ENCODE measurements at regions not wholly inside any gene's neighbourhood (a gene's known extent, or its start where the extent isn't known, plus 50 kb on each side); places are given as distances from the start of the nearest gene placed in this dataset.
A peak's percentile ranks its signal among the peaks of the same experiment; 100 is the strongest.

- Histone ChIP-seq H3K4me1 (ENCODE audit: control insufficient read depth, insufficient read depth, low read length) (no peaks in the 10 kb centered on the region), H3K9me3 (ENCODE audit: control insufficient read depth, insufficient read depth, low read depth, low read length) (no peaks in the 10 kb centered on the region), H3K4me3 (ENCODE audit: low read depth, low read length) (no peak overlapping the region), H3K36me3 (ENCODE audit: control insufficient read depth in 2 of 2, insufficient read depth in 1 of 2, low read length in 2 of 2) (no peaks in the 10 kb centered on the region), H3K27ac (ENCODE audit: extremely low read depth, low read depth, low read length) (no peak overlapping the region)
- 0 out of 2 replicates have a peak, but pooled peaks have one; percentile 21 for TF ChIP-seq ZBTB17 (tag by site-specific recombination; IDR thresholded peaks at IDR 0.05)
- no peak for TF ChIP-seq ZBTB20 (tag by site-specific recombination; IDR thresholded peaks at IDR 0.05)
- TF ChIP-seq ZNF792 (tag by site-specific recombination; IDR thresholded peaks at IDR 0.05): no peak
- CTCF ChIA-PET: interaction anchor here (0.6 to 1.0 kb wide), 2 partner anchors 9 to 875 kb away, joined by 3 read pairs; no protein-coding TSS in a partner anchor
- POLR2A ChIA-PET: interaction anchor here (0.6 to 0.7 kb wide), 2 partner anchors 21 to 318 kb away, joined by 3 to 6 read pairs; no protein-coding TSS in a partner anchor
Measured at GRCh38 chr9:3161912-3162311, 318.0 kb upstream of the PUM3 start.

DNA sequence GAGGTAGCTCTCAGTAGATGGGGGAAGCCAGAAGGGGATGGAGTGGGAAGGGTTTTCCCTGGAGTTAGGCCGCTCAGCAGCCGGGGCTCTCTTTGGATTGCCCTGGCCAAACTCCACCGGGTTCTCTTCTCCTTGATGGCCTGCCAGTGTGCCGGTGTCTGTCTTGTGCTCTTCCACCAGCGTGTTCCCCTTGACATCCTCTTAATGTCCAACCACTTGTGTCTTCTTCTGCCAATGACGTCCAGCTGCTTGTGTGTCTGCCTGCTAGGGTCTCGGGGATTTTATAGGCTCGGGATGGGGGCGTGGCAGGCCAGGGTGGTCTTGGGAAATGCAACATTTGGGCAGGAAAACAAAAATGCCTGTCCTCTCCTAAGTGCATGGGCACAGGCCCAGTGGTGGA is 313.1 kb upstream of the PUM3 start:
- Histone ChIP-seq H3K9me3 (ENCODE audit: control insufficient read depth, insufficient read depth, low read depth, low read length) (no peaks in the 10 kb centered on the region), H3K4me1 (ENCODE audit: control insufficient read depth, insufficient read depth, low read length) (no peaks in the 10 kb centered on the region), H3K36me3 (ENCODE audit: control insufficient read depth in 2 of 2, insufficient read depth in 1 of 2, low read length in 2 of 2) (no peaks in the 10 kb centered on the region), H3K27ac (ENCODE audit: extremely low read depth, low read depth, low read length) (no peak overlapping the region), H3K4me3 (ENCODE audit: low read depth, low read length) (no peak overlapping the region)
- POLR2A ChIA-PET: no interaction called here
- TF ChIP-seq, protein P1, sequence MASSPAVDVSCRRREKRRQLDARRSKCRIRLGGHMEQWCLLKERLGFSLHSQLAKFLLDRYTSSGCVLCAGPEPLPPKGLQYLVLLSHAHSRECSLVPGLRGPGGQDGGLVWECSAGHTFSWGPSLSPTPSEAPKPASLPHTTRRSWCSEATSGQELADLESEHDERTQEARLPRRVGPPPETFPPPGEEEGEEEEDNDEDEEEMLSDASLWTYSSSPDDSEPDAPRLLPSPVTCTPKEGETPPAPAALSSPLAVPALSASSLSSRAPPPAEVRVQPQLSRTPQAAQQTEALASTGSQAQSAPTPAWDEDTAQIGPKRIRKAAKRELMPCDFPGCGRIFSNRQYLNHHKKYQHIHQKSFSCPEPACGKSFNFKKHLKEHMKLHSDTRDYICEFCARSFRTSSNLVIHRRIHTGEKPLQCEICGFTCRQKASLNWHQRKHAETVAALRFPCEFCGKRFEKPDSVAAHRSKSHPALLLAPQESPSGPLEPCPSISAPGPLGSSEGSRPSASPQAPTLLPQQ (tag by site-specific recombination; IDR thresholded peaks at IDR 0.05): no peak
- no peak for TF ChIP-seq ZNF670 (tag by site-specific recombination; IDR thresholded peaks at IDR 0.05; ENCODE audit: low read depth)
- no peak for TF ChIP-seq ZBTB20 (tag by site-specific recombination; IDR thresholded peaks at IDR 0.05)
- TF ChIP-seq ZFP41 (tag by site-specific recombination; IDR thresholded peaks at IDR 0.05; ENCODE audit: borderline replicate concordance): no peak
- TF ChIP-seq AEBP2 (tag by site-specific recombination; IDR thresholded peaks at IDR 0.05; ENCODE audit: borderline replicate concordance): no peak
- TF ChIP-seq SP7 (tag by site-specific recombination; IDR thresholded peaks at IDR 0.05): no peak
- no peak for TF ChIP-seq YY1 (tag by site-specific recombination; IDR thresholded peaks at IDR 0.05)
- TF ChIP-seq ZNF521 (tag by site-specific recombination; IDR thresholded peaks at IDR 0.05): no peak
- no peak for TF ChIP-seq ZNF776 (tag by site-specific recombination; IDR thresholded peaks at IDR 0.05; ENCODE audit: borderline replicate concordance)
- TF ChIP-seq, protein P2, sequence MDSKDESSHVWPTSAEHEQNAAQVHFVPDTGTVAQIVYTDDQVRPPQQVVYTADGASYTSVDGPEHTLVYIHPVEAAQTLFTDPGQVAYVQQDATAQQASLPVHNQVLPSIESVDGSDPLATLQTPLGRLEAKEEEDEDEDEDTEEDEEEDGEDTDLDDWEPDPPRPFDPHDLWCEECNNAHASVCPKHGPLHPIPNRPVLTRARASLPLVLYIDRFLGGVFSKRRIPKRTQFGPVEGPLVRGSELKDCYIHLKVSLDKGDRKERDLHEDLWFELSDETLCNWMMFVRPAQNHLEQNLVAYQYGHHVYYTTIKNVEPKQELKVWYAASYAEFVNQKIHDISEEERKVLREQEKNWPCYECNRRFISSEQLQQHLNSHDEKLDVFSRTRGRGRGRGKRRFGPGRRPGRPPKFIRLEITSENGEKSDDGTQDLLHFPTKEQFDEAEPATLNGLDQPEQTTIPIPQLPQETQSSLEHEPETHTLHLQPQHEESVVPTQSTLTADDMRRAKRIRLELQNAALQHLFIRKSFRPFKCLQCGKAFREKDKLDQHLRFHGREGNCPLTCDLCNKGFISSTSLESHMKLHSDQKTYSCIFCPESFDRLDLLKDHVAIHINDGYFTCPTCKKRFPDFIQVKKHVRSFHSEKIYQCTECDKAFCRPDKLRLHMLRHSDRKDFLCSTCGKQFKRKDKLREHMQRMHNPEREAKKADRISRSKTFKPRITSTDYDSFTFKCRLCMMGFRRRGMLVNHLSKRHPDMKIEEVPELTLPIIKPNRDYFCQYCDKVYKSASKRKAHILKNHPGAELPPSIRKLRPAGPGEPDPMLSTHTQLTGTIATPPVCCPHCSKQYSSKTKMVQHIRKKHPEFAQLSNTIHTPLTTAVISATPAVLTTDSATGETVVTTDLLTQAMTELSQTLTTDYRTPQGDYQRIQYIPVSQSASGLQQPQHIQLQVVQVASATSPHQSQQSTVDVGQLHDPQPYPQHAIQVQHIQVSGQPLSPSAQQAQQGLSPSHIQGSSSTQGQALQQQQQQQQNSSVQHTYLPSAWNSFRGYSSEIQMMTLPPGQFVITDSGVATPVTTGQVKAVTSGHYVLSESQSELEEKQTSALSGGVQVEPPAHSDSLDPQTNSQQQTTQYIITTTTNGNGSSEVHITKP (tag by site-specific recombination; IDR thresholded peaks at IDR 0.05): no peak
- CTCF ChIA-PET: no interaction called here

GRCh38 chr9:3151672-3152576 is 308.0 kb upstream of the PUM3 start:
- POLR2A ChIA-PET: no interaction called here
- no peaks in the 10 kb centered on the region for H3K9me3 ChIP-seq (ENCODE audit: control insufficient read depth, insufficient read depth, low read depth, low read length)
- no peak overlapping the region for H3K27ac ChIP-seq (ENCODE audit: extremely low read depth, low read depth, low read length)
- H3K4me1 ChIP-seq (ENCODE audit: control insufficient read depth, insufficient read depth, low read length): no peaks in the 10 kb centered on the region
- no peak overlapping the region for H3K4me3 ChIP-seq (ENCODE audit: low read depth, low read length)
- CTCF ChIA-PET: interaction anchor here (0.6 to 1.2 kb wide), 6 partner anchors 10 to 221 kb away, joined by 3 to 5 read pairs (median 3); no protein-coding TSS in a partner anchor
- H3K36me3 ChIP-seq (ENCODE audit: control insufficient read depth in 2 of 2, insufficient read depth in 1 of 2, low read length in 2 of 2): no peaks in the 10 kb centered on the region
- TF ChIP-seq ZNF560 (tag by site-specific recombination; IDR thresholded peaks at IDR 0.05; ENCODE audit: borderline replicate concordance) (no peak), ZSCAN18 (tag by site-specific recombination; IDR thresholded peaks at IDR 0.05) (no peak), ZNF843 (tag by site-specific recombination; IDR thresholded peaks at IDR 0.05) (no peak), ZNF660 (tag by site-specific recombination; IDR thresholded peaks at IDR 0.05) (no peak), ELK4 (IDR thresholded peaks at IDR 0.05; ENCODE audit: borderline replicate concordance, low read depth, low read length) (no peak), ZNF24 (tag by site-specific recombination; IDR thresholded peaks at IDR 0.05) (no peak), ZBTB17 (tag by site-specific recombination; IDR thresholded peaks at IDR 0.05) (no peak), ZNF677 (tag by site-specific recombination; IDR thresholded peaks at IDR 0.05) (no peak), ZNF501 (tag by site-specific recombination; IDR thresholded peaks at IDR 0.05) (no peak), ZNF792 (tag by site-specific recombination; IDR thresholded peaks at IDR 0.05) (no peak)

Measured in HEK293 (cell line).